SK-N-SH treated with all-trans-retinoic acid at 6 μM for 48 hours (cell line): ENCODE measurements at regions not wholly inside any gene's neighbourhood (a gene's known extent, or its start where the extent isn't known, plus 50 kb on each side); places are given as distances from the start of the nearest gene placed in this dataset.

Source experiments
- ARNTL ChIP-seq: fragments of 450-650 bp; formaldehyde crosslinking; IDR thresholded peaks from 2 replicates; pipeline ENCODE4 v1.5.0; 2020; ENCODE audit warnings: low read depth, mild to moderate bottlenecking, moderate library complexity, borderline replicate concordance
- BACH2 ChIP-seq: fragments of 250-450 bp; sonication (Bioruptor Pico); IDR thresholded peaks from 2 replicates; pipeline ENCODE4 v1.9.0; 2021; ENCODE audit warnings: mild to moderate bottlenecking, borderline replicate concordance
- CREB5 ChIP-seq: fragments of 250-450 bp; sonication (Bioruptor Pico); IDR thresholded peaks from 2 replicates; pipeline ENCODE4 v1.5.1; 2020; ENCODE audit warnings: low read depth, mild to moderate bottlenecking, moderate library complexity
- CSDC2 ChIP-seq: fragments of 250-450 bp; sonication (Bioruptor Pico); IDR thresholded peaks from 2 replicates; pipeline ENCODE4 v1.5.0; 2020; ENCODE audit warnings: mild to moderate bottlenecking, moderate library complexity
- CSRNP3 ChIP-seq: fragments of 250-450 bp; sonication (Bioruptor Pico); IDR thresholded peaks from 2 replicates; pipeline ENCODE4 v1.5.1; 2021; ENCODE audit warnings: mild to moderate bottlenecking, moderate library complexity
- GLIS3 ChIP-seq: fragments of 250-450 bp; sonication (Bioruptor Pico); IDR thresholded peaks from 2 replicates; pipeline ENCODE4 v1.5.0; 2020; ENCODE audit warnings: mild to moderate bottlenecking, moderate library complexity
- PATZ1 ChIP-seq: fragments of 250-450 bp; sonication (Bioruptor Pico); IDR thresholded peaks from 2 replicates; pipeline ENCODE4 v1.8.0; 2020; ENCODE audit warnings: mild to moderate bottlenecking, moderate library complexity, borderline replicate concordance
- PPARA ChIP-seq: fragments of 250-450 bp; sonication (Bioruptor Pico); IDR thresholded peaks from 2 replicates; pipeline ENCODE4 v1.5.0; 2020; ENCODE audit warnings: mild to moderate bottlenecking, borderline replicate concordance
- RARB ChIP-seq: fragments of 250-450 bp; sonication (Bioruptor Pico); IDR thresholded peaks from 2 replicates; pipeline ENCODE4 v1.8.0; 2021; ENCODE audit warnings: mild to moderate bottlenecking, moderate library complexity
- TCF4 ChIP-seq: fragments of 250-450 bp; sonication (Bioruptor Pico); IDR thresholded peaks from 2 replicates; pipeline ENCODE4 v1.8.0; 2021; ENCODE audit warnings: mild to moderate bottlenecking, moderate library complexity, borderline replicate concordance
- TOX ChIP-seq: fragments of 250-450 bp; sonication (Bioruptor Pico); IDR thresholded peaks from 2 replicates; pipeline ENCODE4 v1.8.0; 2021; ENCODE audit warnings: mild to moderate bottlenecking, moderate library complexity, borderline replicate concordance
- TSHZ2 ChIP-seq: fragments of 250-450 bp; sonication (Bioruptor Pico); IDR thresholded peaks from 2 replicates; pipeline ENCODE4 v1.5.0; 2020; ENCODE audit warnings: mild to moderate bottlenecking, moderate library complexity
- ZC3H10 ChIP-seq: fragments of 250-450 bp; sonication (Bioruptor Pico); IDR thresholded peaks from 2 replicates; pipeline ENCODE4 v1.5.1; 2021; ENCODE audit warnings: mild to moderate bottlenecking, moderate library complexity
- ZFP3 ChIP-seq: fragments of 250-450 bp; sonication (Bioruptor Pico); IDR thresholded peaks from 2 replicates; pipeline ENCODE4 v1.5.0; 2020; ENCODE audit warnings: mild to moderate bottlenecking, moderate library complexity

- TF ChIP-seq PATZ1 (CRISPR knock-in tag) = no peak
- TF ChIP-seq TOX (CRISPR knock-in tag) = no peak
- TF ChIP-seq ZFP3 (CRISPR knock-in tag) = no peak
- TF ChIP-seq CSDC2 (CRISPR knock-in tag) = no peak
- no peak for TF ChIP-seq BACH2
- TF ChIP-seq ZC3H10 (CRISPR knock-in tag) = no peak
- no peak for TF ChIP-seq PPARA (CRISPR knock-in tag)
- no peak for TF ChIP-seq CSRNP3 (CRISPR knock-in tag)
- TF ChIP-seq TCF4 (CRISPR knock-in tag) = no peak
- TF ChIP-seq RARB (CRISPR knock-in tag) = no peak
- TF ChIP-seq GLIS3 (CRISPR knock-in tag) = no peak
- no peak for TF ChIP-seq TSHZ2
- TF ChIP-seq CREB5 = no peak
- no peak for TF ChIP-seq ARNTL (CRISPR knock-in tag)
Observed at GRCh38 chr18:71827301-71827700, 716.8 kb downstream of the CBLN2 start.
